Heart right ventricle (tissue), 16 donors: ENCODE measurements at regions not wholly inside any gene's neighbourhood (a gene's known extent, or its start where the extent isn't known, plus 50 kb on each side); places are given as distances from the start of the nearest gene placed in this dataset.

ENCODE experiments used
- ATAC-seq, 8 donors: fragments of 200-7000 bp; cut with Tn5 transposase; one replicate each; pipeline ENCODE4 v1.9.1; 2020; ENCODE audit warnings: mild to moderate bottlenecking in 8 of 8, moderate library complexity in 8 of 8, moderate number of reproducible peaks in 1 of 8
- DNase-seq, 2 donors: peaks; one replicate each; pipeline ENCODE4 v3.0.0-alpha.2; 2020
- H3K27ac ChIP-seq, 10 donors: fragments of 200-600 bp; sonication (generic) in 2 of 10; one replicate each; pipeline versions ENCODE4 v1.5.0 to v1.8.0; 2020 to 2022; ENCODE audit warnings: mild to moderate bottlenecking in 3 of 10
- H3K27me3 ChIP-seq, 7 donors: fragments of 200-600 bp; one replicate each; pipeline ENCODE4 v1.8.0; 2021 to 2022; ENCODE audit warnings: mild to moderate bottlenecking in 2 of 7
- H3K36me3 ChIP-seq, 9 donors: fragments of 200-600 bp; sonication (generic) in 1 of 9; one replicate each; pipeline versions ENCODE4 v1.5.0 to v1.8.0; 2020 to 2022; ENCODE audit warnings: mild to moderate bottlenecking in 2 of 9
- H3K4me1 ChIP-seq, 9 donors: fragments of 200-600 bp; sonication (generic) in 1 of 9; one replicate each; pipeline versions ENCODE4 v1.5.0 to v1.8.0; 2020 to 2022; ENCODE audit warnings: mild to moderate bottlenecking in 4 of 9
- H3K4me3 ChIP-seq, 10 donors: fragments of 200-600 bp; sonication (generic) in 2 of 10; one replicate each; pipeline versions ENCODE4 v1.5.0 to v1.8.0; 2020 to 2022; ENCODE audit warnings: mild to moderate bottlenecking in 7 of 10, moderate library complexity in 2 of 10
- H3K9me3 ChIP-seq, 11 donors: fragments of 200-600 bp in 10 of 11; sonication (generic) in 2 of 11; one replicate each; pipeline versions ENCODE4 v1.5.0 to v1.8.0; 2013 to 2022; ENCODE audit warnings: mild to moderate bottlenecking in 2 of 11, control low read depth in 1 of 11, moderate library complexity in 1 of 11
- WGBS, 2 donors: extraction: QIAGEN DNeasy Blood & Tissue Kit; methylation state at CpG; one replicate each; pipeline ENCODE4 v1.1.7; 2013; ENCODE audit warnings: inconsistent platforms in 1 of 2; 5-methylcytosine and 5-hydroxymethylcytosine counted together
- intact Hi-C, 10 donors: fragments of 100-400 bp; cut with DNase I; formaldehyde crosslinking; loops; one replicate each; pipeline versions ENCODE4 v1.11.1 to v1.14.2; 2022
- TF ChIP-seq, protein P1 (sequence below), 9 donors: fragments of 200-600 bp; sonication (generic) in 2 of 9; IDR thresholded peaks; one replicate each; pipeline versions ENCODE4 v1.5.0 to v1.8.0; 2021 to 2022; ENCODE audit warnings: antibody characterized with exemption in 9 of 9, mild to moderate bottlenecking in 5 of 9, moderate library complexity in 1 of 9
- donor health status: Arrhythmogenic right ventricular cardiomyopathy.
- donor health status: ischemic (EF 13 %, LVEDD 7.1; RV severe dilation, severe dysfunction).
- donor health status: healthy with polysubstance abuse.
- donor health status: DM: no; HTN: yes; CAD: no.
- donor health status: DM: no; HTN: no; CAD: no.
- donor health status: ischemic (EF 25% LVEDD 6.9; RV normal size, moderate dysfunction).
- donor health status: ischemic (EF 25% LVEDD 5.7; RV mildly dilated, moderate dysfunction).
- donor health status: healthy.
- donor health status: DM: yes; HTN: yes; CAD: no.
- donor health status: Ischemic cardiomyopathy.
- donor health status: ischemic (EF 35%, LVEDD 5.7; RV mildly dilated, moderate dysfunction).
- donor health status: nonischemic (EF 11% LVEDD 7.7; RV severe dilation, severe dysfunction).
- donor health status: DM: yes; HTN: yes; CAD: no.
- donor health status: PGD.
- donor health status: ischemic (EF 29% LVEDD 5.4; RV normal size, mild dysfunction).
- donor health status: nonischemic (EF 23%, LVEDD 6.1; RV moderate dilation, normal function).

DNA sequence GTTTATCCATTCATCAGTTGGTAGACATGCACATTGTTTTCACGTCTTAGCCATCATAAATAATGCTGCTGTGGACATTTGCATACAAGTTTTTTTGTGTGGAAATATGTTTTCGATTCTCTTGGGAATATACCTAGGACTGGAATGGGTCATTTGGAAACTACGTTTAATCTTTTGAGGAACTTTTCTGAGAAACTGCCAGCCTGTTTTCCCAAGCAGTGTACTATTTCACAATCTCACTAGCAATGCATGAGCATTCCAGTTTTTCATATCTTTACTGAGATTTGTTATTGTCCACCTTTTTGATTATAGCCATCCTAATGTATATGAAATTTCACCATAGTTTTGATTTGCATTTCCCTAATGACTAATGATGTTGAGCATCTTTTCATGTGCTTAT, 95.7 kb upstream of the JAZF1 start:
- Histone ChIP-seq H3K27ac (no peak overlapping the region), H3K4me1 (peaks cover 0 to 7% (median 0%) of the 10 kb centered on the region in 9 donors), H3K9me3 (peaks cover 0 to 6% (median 0%) of the 10 kb centered on the region in 11 donors), H3K27me3 (peaks cover 0 to 6% (median 0%) of the 10 kb centered on the region in 7 donors), H3K36me3 (no peaks in the 10 kb centered on the region), H3K4me3 (no peak overlapping the region)
- ATAC-seq: no peak
- 60 to 64% methylated on average over 3 of the region's 3 CpGs for WGBS, 2 donors
- intact Hi-C loops: loop anchor here in 3 of 10 donors (10.0 kb wide), 2 partner anchors 91 to 171 kb away; partner anchors contain the start of gene JAZF1 (in 2 of the 3)
- TF ChIP-seq, protein P1, sequence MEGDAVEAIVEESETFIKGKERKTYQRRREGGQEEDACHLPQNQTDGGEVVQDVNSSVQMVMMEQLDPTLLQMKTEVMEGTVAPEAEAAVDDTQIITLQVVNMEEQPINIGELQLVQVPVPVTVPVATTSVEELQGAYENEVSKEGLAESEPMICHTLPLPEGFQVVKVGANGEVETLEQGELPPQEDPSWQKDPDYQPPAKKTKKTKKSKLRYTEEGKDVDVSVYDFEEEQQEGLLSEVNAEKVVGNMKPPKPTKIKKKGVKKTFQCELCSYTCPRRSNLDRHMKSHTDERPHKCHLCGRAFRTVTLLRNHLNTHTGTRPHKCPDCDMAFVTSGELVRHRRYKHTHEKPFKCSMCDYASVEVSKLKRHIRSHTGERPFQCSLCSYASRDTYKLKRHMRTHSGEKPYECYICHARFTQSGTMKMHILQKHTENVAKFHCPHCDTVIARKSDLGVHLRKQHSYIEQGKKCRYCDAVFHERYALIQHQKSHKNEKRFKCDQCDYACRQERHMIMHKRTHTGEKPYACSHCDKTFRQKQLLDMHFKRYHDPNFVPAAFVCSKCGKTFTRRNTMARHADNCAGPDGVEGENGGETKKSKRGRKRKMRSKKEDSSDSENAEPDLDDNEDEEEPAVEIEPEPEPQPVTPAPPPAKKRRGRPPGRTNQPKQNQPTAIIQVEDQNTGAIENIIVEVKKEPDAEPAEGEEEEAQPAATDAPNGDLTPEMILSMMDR (IDR thresholded peaks at IDR 0.05): no peak
- DNase-seq: no peak

DNA sequence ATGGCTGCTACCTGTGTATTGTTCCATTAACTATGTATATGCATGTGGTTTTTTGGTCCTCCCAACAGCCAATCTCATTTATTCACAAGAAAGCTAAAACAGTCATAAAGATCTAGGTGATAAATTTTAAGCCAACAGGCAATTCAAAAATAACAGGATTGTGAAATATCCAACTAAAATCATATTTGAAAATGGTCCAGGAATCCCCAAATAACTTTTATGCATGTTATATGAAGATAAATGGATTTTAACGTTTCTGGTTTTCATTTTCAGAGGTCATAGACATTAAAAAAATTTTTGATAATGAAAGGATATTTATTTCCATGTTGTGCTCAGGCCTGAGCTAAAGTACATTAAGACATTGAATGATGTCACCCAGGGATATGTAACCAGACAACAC, 96.8 kb upstream of the JAZF1 start:
- H3K36me3 ChIP-seq: no peaks in the 10 kb centered on the region
- H3K27ac ChIP-seq: no peak overlapping the region
- no peak overlapping the region for H3K4me3 ChIP-seq
- H3K4me1 ChIP-seq: peaks cover 0 to 4% (median 0%) of the 10 kb centered on the region in 9 donors
- WGBS, 2 donors: 58 to 68% methylated on average over 1 of the region's 1 CpG
- intact Hi-C loops: loop anchor here in 3 of 10 donors (10.0 kb wide), 2 partner anchors 93 to 173 kb away; partner anchors contain the start of gene JAZF1 (in 2 of the 3)
- peaks cover 0 to 6% (median 0%) of the 10 kb centered on the region in 7 donors for H3K27me3 ChIP-seq
- H3K9me3 ChIP-seq: peaks cover 0 to 6% (median 0%) of the 10 kb centered on the region in 11 donors
- TF ChIP-seq, protein P1 (IDR thresholded peaks at IDR 0.05): no peak
- DNase-seq (no peak), ATAC-seq (no peak)

DNA sequence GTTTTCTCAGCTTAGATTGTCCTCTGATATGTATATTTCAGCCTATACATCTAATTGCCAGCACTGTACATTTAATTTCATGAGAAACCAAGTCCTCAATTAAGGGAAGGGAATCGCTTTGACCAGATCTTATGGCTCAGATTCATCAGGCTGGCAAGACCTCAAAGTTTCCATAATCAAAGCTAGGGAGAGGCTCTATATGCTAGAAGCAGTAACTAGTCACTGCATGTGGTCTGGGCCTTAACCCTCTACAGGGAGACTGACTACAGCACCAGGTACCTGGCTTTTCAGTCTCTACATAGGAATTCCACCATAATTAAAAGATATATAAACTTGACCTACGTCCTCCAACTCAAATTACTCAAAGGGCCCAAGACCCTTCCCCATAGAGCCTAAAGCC, 97.4 kb upstream of the JAZF1 start:
- intact Hi-C loops: loop anchor here in 3 of 10 donors (10.0 kb wide), 2 partner anchors 93 to 173 kb away; partner anchors contain the start of gene JAZF1 (in 2 of the 3)
- TF ChIP-seq, protein P1 (IDR thresholded peaks at IDR 0.05): no peak
- H3K9me3 ChIP-seq: peaks cover 0 to 6% (median 0%) of the 10 kb centered on the region in 11 donors
- DNase-seq (no peak), ATAC-seq (no peak)
- peaks cover 0 to 6% (median 0%) of the 10 kb centered on the region in 7 donors for H3K27me3 ChIP-seq
- H3K36me3 ChIP-seq: no peaks in the 10 kb centered on the region
- no peak overlapping the region for H3K27ac ChIP-seq
- no peak overlapping the region for H3K4me3 ChIP-seq
- 94 to 96% methylated on average over 2 of the region's 2 CpGs for WGBS, 2 donors
- no peaks in the 10 kb centered on the region for H3K4me1 ChIP-seq

DNA sequence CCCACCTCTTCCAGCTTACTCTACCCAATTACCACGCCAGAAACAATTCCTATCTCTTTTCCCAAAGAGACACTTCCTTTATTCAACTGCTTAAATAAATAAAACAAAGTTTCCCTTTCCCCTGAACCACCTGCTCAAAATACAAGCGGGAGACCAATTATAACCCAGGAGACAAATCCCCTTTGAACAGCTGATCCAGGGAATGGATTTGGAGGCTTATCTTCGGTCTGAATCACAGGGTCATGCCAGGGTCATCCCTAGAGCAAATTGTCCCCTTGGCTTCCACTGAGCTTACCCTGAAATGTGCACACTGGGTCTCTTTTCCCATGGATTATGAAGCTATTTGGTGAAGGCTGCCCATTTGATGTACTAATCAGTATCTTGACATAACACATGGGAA, 99.9 kb upstream of the JAZF1 start:
- no peak for DNase-seq
- intact Hi-C loops: no loop called here
- no peak overlapping the region for H3K4me3 ChIP-seq

More for the DNA sequence above, 99.9 kb upstream of the JAZF1 start:
- Histone ChIP-seq H3K27ac (no peak overlapping the region), H3K4me1 (no peaks in the 10 kb centered on the region), H3K27me3 (peaks cover 0 to under 1% (median 0%) of the 10 kb centered on the region in 7 donors), H3K9me3 (no peaks in the 10 kb centered on the region), H3K36me3 (no peaks in the 10 kb centered on the region)
- TF ChIP-seq, protein P1 (IDR thresholded peaks at IDR 0.05): no peak
- WGBS, 2 donors: 59 to 65% methylated on average over 3 of the region's 3 CpGs
- no peak for ATAC-seq
